OCI-LY1 (cell line): ENCODE measurements at regions not wholly inside any gene's neighbourhood (a gene's known extent, or its start where the extent isn't known, plus 50 kb on each side); places are given as distances from the start of the nearest gene placed in this dataset.

Experiments used
- H2AFZ ChIP-seq: fragments of 200-600 bp; sonication (generic), shearing (Covaris generic); 2 replicates; pipeline ENCODE4 v1.6.0; 2014; ENCODE audit warnings: antibody characterized with exemption, mild to moderate bottlenecking, low read length
- H3F3A ChIP-seq: fragments of 200-600 bp; sonication (generic), shearing (Covaris generic); 2 replicates; pipeline ENCODE4 v1.6.0; 2014; ENCODE audit warnings: mild to moderate bottlenecking, antibody characterized with exemption, low read length, moderate library complexity; ENCODE audit not compliant: insufficient read depth
- H3K27ac ChIP-seq: fragments of 200-600 bp; sonication (generic); 2 replicates; pipeline ENCODE4 v1.5.1; 2014; ENCODE audit warnings: low read length, mixed run types, mild to moderate bottlenecking, low read depth; ENCODE audit not compliant: poor library complexity, severe bottlenecking
- H3K27me3 ChIP-seq: fragments of 200-600 bp; sonication (generic); 2 replicates; pipeline ENCODE4 v1.6.0; 2014; ENCODE audit warnings: antibody characterized with exemption, mild to moderate bottlenecking, low read length, moderate library complexity; ENCODE audit not compliant: insufficient read depth
- H3K36me3 ChIP-seq: fragments of 200-600 bp; sonication (generic); 2 replicates; pipeline ENCODE4 v1.6.1; 2014; ENCODE audit warnings: mild to moderate bottlenecking, antibody characterized with exemption, low read length, moderate library complexity, mixed read lengths; ENCODE audit not compliant: insufficient read depth
- H3K4me1 ChIP-seq: fragments of 200-600 bp; sonication (generic); 2 replicates; pipeline ENCODE4 v1.5.1; 2014; ENCODE audit warnings: mild to moderate bottlenecking, low read length, moderate library complexity; ENCODE audit not compliant: insufficient read depth, severe bottlenecking
- H3K4me2 ChIP-seq: fragments of 200-600 bp; sonication (generic), shearing (Covaris generic); 2 replicates; pipeline ENCODE4 v1.6.1; 2014; ENCODE audit warnings: low read length
- H3K4me3 ChIP-seq: fragments of 200-600 bp; sonication (generic); 2 replicates; pipeline ENCODE4 v1.5.1; 2014; ENCODE audit warnings: low read length, low read depth, mild to moderate bottlenecking, mixed read lengths; ENCODE audit not compliant: poor library complexity, severe bottlenecking
- H3K79me2 ChIP-seq: fragments of 200-600 bp; shearing (Covaris generic); 2 replicates; pipeline ENCODE4 v1.6.1; 2016; ENCODE audit warnings: mixed run types, low read length, mixed read lengths; ENCODE audit not compliant: insufficient read depth
- H3K9ac ChIP-seq: fragments of 200-600 bp; sonication (generic), shearing (Covaris generic); 2 replicates; pipeline ENCODE4 v1.6.1; 2014; ENCODE audit warnings: mild to moderate bottlenecking, low read length, mixed read lengths
- H3K9me2 ChIP-seq: fragments of 200-600 bp; sonication (generic), shearing (Covaris generic); 2 replicates; pipeline ENCODE4 v1.6.1; 2014; ENCODE audit warnings: low read depth, mild to moderate bottlenecking, low read length, mixed read lengths
- H3K9me3 ChIP-seq: fragments of 200-600 bp; shearing (Covaris generic); 2 replicates; pipeline ENCODE4 v1.6.1; 2014; ENCODE audit warnings: low read length, mixed read lengths
- H4K20me1 ChIP-seq: fragments of 200-600 bp; sonication (generic), shearing (Covaris generic); 2 replicates; pipeline ENCODE4 v1.6.0; 2016; ENCODE audit warnings: mild to moderate bottlenecking, low read length; ENCODE audit not compliant: insufficient read depth
- CTCF ChIP-seq: fragments of 200-600 bp; sonication (generic), shearing (Covaris generic); IDR thresholded peaks from 2 replicates; pipeline ENCODE4 v1.5.1; 2017; ENCODE audit warnings: mild to moderate bottlenecking, antibody characterized with exemption, low read length, moderate library complexity, mixed read lengths
- EZH2 ChIP-seq: fragments of 200-600 bp; sonication (generic), shearing (Covaris generic); IDR thresholded peaks from 2 replicates; pipeline ENCODE4 v1.8.0; 2017; ENCODE audit warnings: borderline replicate concordance, mixed run types, mild to moderate bottlenecking, antibody characterized with exemption, low read length, moderate library complexity, mixed read lengths

DNA sequence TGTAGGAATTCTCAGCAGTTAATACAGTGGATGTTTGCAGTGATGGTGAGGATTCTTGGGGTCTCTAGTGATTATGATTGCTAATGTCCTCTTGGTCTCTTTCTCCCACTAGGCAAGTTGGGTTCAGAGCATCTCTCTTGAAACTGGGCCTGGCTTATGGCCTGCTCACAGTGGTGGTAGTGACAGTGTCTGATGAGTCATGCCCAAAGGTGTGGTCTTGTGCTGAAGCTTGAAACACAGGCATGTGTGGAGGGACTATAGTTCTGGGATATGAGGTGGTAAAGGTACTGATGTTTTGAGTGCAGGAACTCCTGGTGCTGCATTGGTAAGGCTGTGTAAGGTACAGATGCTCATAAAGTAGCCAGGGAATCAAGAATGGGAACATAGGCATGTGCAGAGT is 231.1 kb downstream of the FAM170A start:
- Histone ChIP-seq H3K4me2 (no peak overlapping the region), H3F3A (no peaks in the 10 kb centered on the region), H3K9ac (no peak overlapping the region), H3K9me2 (no peaks in the 10 kb centered on the region), H3K9me3 (no peaks in the 10 kb centered on the region), H2AFZ (no peak overlapping the region), H3K4me3 (no peak overlapping the region), H3K4me1 (no peaks in the 10 kb centered on the region), H3K79me2 (no peaks in the 10 kb centered on the region), H3K27ac (no peak overlapping the region), H3K27me3 (no peaks in the 10 kb centered on the region), H3K36me3 (no peaks in the 10 kb centered on the region), H4K20me1 (no peaks in the 10 kb centered on the region)
- TF ChIP-seq EZH2 (no peak), CTCF (no peak)

- no peak overlapping the region for H3K27ac ChIP-seq
- no peak overlapping the region for H2AFZ ChIP-seq
- no peaks in the 10 kb centered on the region for H3K9me3 ChIP-seq
- H3K36me3 ChIP-seq: no peaks in the 10 kb centered on the region
- no peak overlapping the region for H3K4me2 ChIP-seq
- TF ChIP-seq EZH2: no peak
- TF ChIP-seq CTCF: no peak
- no peaks in the 10 kb centered on the region for H3K9me2 ChIP-seq
- H3K4me3 ChIP-seq: no peak overlapping the region
- H3K79me2 ChIP-seq: no peaks in the 10 kb centered on the region
- no peaks in the 10 kb centered on the region for H3K27me3 ChIP-seq
- no peak overlapping the region for H3K9ac ChIP-seq
- no peaks in the 10 kb centered on the region for H4K20me1 ChIP-seq
- H3K4me1 ChIP-seq: no peaks in the 10 kb centered on the region
- H3F3A ChIP-seq: no peaks in the 10 kb centered on the region
These were observed 233.3 kb downstream of the FAM170A start for GRCh38 chr5:119862619-119863018.

DNA sequence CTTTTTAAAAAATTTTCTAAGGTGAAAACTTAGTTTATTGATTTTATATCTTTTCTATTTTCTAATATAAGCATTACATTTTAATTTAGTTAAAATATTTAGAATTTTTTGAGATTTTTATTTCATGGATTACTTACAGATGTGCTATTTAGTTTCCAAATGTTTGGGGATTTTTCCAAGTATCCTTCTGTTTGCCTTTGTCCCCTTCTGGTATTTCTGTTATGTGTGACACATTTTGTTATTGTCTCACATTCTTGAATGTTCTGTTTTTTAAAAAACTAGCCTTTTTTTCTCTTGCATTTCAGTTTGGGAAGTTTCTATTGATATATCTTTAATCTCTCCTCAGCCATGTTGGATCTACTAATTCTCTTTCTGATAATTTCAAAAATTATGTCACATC is 234.9 kb downstream of the FAM170A start:
- Histone ChIP-seq H3F3A (no peaks in the 10 kb centered on the region), H3K9me3 (no peaks in the 10 kb centered on the region), H3K4me3 (no peak overlapping the region), H3K9me2 (no peaks in the 10 kb centered on the region), H3K36me3 (no peaks in the 10 kb centered on the region), H3K27ac (no peak overlapping the region), H3K79me2 (no peaks in the 10 kb centered on the region), H3K9ac (no peak overlapping the region), H3K4me2 (no peak overlapping the region), H3K27me3 (no peaks in the 10 kb centered on the region), H2AFZ (no peak overlapping the region), H4K20me1 (no peaks in the 10 kb centered on the region), H3K4me1 (no peaks in the 10 kb centered on the region)
- TF ChIP-seq CTCF: no peak
- no peak for TF ChIP-seq EZH2
